Transverse colon (tissue), 4 donors: ENCODE measurements at regions not wholly inside any gene's neighbourhood (a gene's known extent, or its start where the extent isn't known, plus 50 kb on each side); places are given as distances from the start of the nearest gene placed in this dataset.
"Not testable (repeated sequence)": the region's sequence is repeated elsewhere in the genome, so short reads cannot be mapped to it uniquely, and the experiment has no call there.

Source experiments
- DNase-seq: peaks from one replicate; pipeline ENCODE4 v3.0.0-alpha.2; 2019
- H3K27ac ChIP-seq, 4 donors: fragments of 200-600 bp; sonication (generic); 2 replicates each; pipeline ENCODE4 v1.5.1; 2016 to 2018; ENCODE audit warnings: inconsistent platforms in 4 of 4
- H3K27me3 ChIP-seq: fragments of 200-600 bp; sonication (generic); 2 replicates; pipeline ENCODE4 v1.5.1; 2017; ENCODE audit warnings: inconsistent platforms
- H3K36me3 ChIP-seq, 4 donors: fragments of 200-600 bp; sonication (generic); 2 replicates each; pipeline ENCODE4 v1.5.1; 2017 to 2019; ENCODE audit warnings: inconsistent platforms in 4 of 4
- H3K4me1 ChIP-seq, 4 donors: fragments of 200-600 bp; sonication (generic); 2 replicates each; pipeline ENCODE4 v1.5.1; 2017 to 2020; ENCODE audit warnings: inconsistent platforms in 4 of 4
- H3K4me3 ChIP-seq, 4 donors: fragments of 200-600 bp; sonication (generic); 1 replicate in 1 of 4; 2 replicates in 3 of 4; pipeline versions ENCODE4 v1.5.1 to v1.6.1; 2017 to 2019; ENCODE audit warnings: inconsistent platforms in 4 of 4
- H3K9me3 ChIP-seq, 2 donors: fragments of 200-600 bp; sonication (generic); 2 replicates each; pipeline ENCODE4 v1.5.1; 2017 to 2019; ENCODE audit warnings: inconsistent platforms in 2 of 2
- CTCF ChIP-seq, 5 experiments: fragments of 200-600 bp in 3 of 5; fragments of 450-650 bp in 2 of 5; sonication (generic) in 3 of 5; IDR thresholded peaks; 1 replicate in 2 of 5; 2 replicates in 3 of 5; pipeline ENCODE4 v1.5.1; 2016 to 2017; ENCODE audit warnings: antibody characterized with exemption in 5 of 5, inconsistent platforms in 3 of 5, mild to moderate bottlenecking in 2 of 5, moderate library complexity in 1 of 5
- EP300 ChIP-seq: sonication (generic); formaldehyde crosslinking; IDR thresholded peaks from one replicate; pipeline ENCODE4 v1.6.1; 2017; ENCODE audit warnings: antibody characterized with exemption, low read depth
- POLR2A ChIP-seq: fragments of 450-650 bp; IDR thresholded peaks from one replicate; pipeline ENCODE4 v1.6.1; 2016; ENCODE audit warnings: antibody characterized with exemption, mild to moderate bottlenecking, moderate library complexity
- POLR2AphosphoS5 ChIP-seq, 3 donors: sonication (generic); formaldehyde crosslinking; IDR thresholded peaks; one replicate each; pipeline ENCODE4 v1.6.1; 2016; ENCODE audit warnings: antibody characterized with exemption in 3 of 3
- WGBS, 2 donors: methylation state at CpG; one replicate each; pipeline ENCODE4 v1.1.5; 2018; ENCODE audit warnings: low coverage in 1 of 2; 5-methylcytosine and 5-hydroxymethylcytosine counted together
- in situ Hi-C, 4 donors: fragments of 200-750 bp; cut with MboI; loops; one replicate each; pipeline versions ENCODE4 v1.15.0 to v1.15.1; 2017; ENCODE audit warnings: low sequenced_read_pairs in 3 of 4, low pct_ligation_motif_present in 1 of 4, low pct_unique_long_range_greater_than_20kb in 1 of 4
- intact Hi-C: fragments of 100-400 bp; cut with DNase I; formaldehyde crosslinking; loops from one replicate; pipeline ENCODE4 v1.15.1; 2023; ENCODE audit warnings: low total_unique reads

- H3K4me1 ChIP-seq, result no peaks in the 10 kb centered on the region
- intact Hi-C loops, result no loop called here
- H3K36me3 ChIP-seq, result no peaks in the 10 kb centered on the region
- no peak overlapping the region for H3K4me3 ChIP-seq
- TF ChIP-seq CTCF (IDR thresholded peaks at IDR 0.05) (no peak), POLR2AphosphoS5 (IDR thresholded peaks at IDR 0.05) (no peak), POLR2A (no peak), EP300 (no peak)
- in situ Hi-C loops, result no loop called here
- H3K9me3 ChIP-seq, result no peaks in the 10 kb centered on the region
- WGBS, 2 donors, result 42 to 46% methylated on average over 2 of the region's 2 CpGs
- H3K27ac ChIP-seq, result no peak overlapping the region
- H3K27me3 ChIP-seq, result no peaks in the 10 kb centered on the region
- DNase-seq, result no peak
Measured at GRCh38 chr18:67132919-67133318, 383.6 kb downstream of the DSEL start.

GRCh38 chr18:67131498-67131897, 385.0 kb downstream of the DSEL start:
- WGBS, 2 donors, result 69 to 80% methylated on average over 1 of the region's 1 CpG
- no peak overlapping the region for H3K4me3 ChIP-seq
- H3K27ac ChIP-seq, result no peak overlapping the region
- H3K36me3 ChIP-seq, result no peaks in the 10 kb centered on the region
- intact Hi-C loops (no loop called here), in situ Hi-C loops (no loop called here)
- H3K9me3 ChIP-seq, result no peaks in the 10 kb centered on the region
- H3K4me1 ChIP-seq, result no peaks in the 10 kb centered on the region
- TF ChIP-seq EP300 (no peak), POLR2AphosphoS5 (IDR thresholded peaks at IDR 0.05) (no peak), POLR2A (no peak), CTCF (IDR thresholded peaks at IDR 0.05) (no peak)
- no peak for DNase-seq
- no peaks in the 10 kb centered on the region for H3K27me3 ChIP-seq

- in situ Hi-C loops, H3K27me3 ChIP-seq, H3K4me3 ChIP-seq, DNase-seq, intact Hi-C loops, H3K9me3 ChIP-seq, H3K27ac ChIP-seq, H3K36me3 ChIP-seq, H3K4me1 ChIP-seq: not testable (repeated sequence)
- 96% methylated on average over 5 of the region's 32 CpGs; no CpG with 5 or more reads in 1 of the 2 donors for WGBS, 2 donors
Measured at GRCh38 chr18:67126751-67127150, 389.8 kb downstream of the DSEL start.

GRCh38 chr18:67123901-67124300, 392.6 kb downstream of the DSEL start:
- DNase-seq, result no peak
- Histone ChIP-seq H3K27me3 (no peaks in the 10 kb centered on the region), H3K36me3 (no peaks in the 10 kb centered on the region), H3K27ac (no peak overlapping the region), H3K4me3 (no peak overlapping the region), H3K4me1 (no peaks in the 10 kb centered on the region), H3K9me3 (no peaks in the 10 kb centered on the region)
- intact Hi-C loops (no loop called here), in situ Hi-C loops (no loop called here)
- no peak for TF ChIP-seq CTCF (IDR thresholded peaks at IDR 0.05)
- TF ChIP-seq POLR2A, result no peak
- no peak for TF ChIP-seq EP300
- TF ChIP-seq POLR2AphosphoS5 (IDR thresholded peaks at IDR 0.05), result no peak
- WGBS, 2 donors, result 83 to 91% methylated on average over 1 of the region's 1 CpG

- intact Hi-C loops, result no loop called here
- no peak for DNase-seq
- no peak overlapping the region for H3K4me3 ChIP-seq
- no peaks in the 10 kb centered on the region for H3K9me3 ChIP-seq
- no peaks in the 10 kb centered on the region for H3K27me3 ChIP-seq
- in situ Hi-C loops, result no loop called here
- no peaks in the 10 kb centered on the region for H3K36me3 ChIP-seq
- no peak for TF ChIP-seq POLR2AphosphoS5 (IDR thresholded peaks at IDR 0.05)
- TF ChIP-seq CTCF (IDR thresholded peaks at IDR 0.05), result no peak
- no peak for TF ChIP-seq EP300
- no peak for TF ChIP-seq POLR2A
- no peak overlapping the region for H3K27ac ChIP-seq
- no peaks in the 10 kb centered on the region for H3K4me1 ChIP-seq
Measured at GRCh38 chr18:67117804-67118203, 398.7 kb downstream of the DSEL start.
